Activated naive CD8-positive, alpha-beta T cell treated with anti-CD3 and anti-CD28 coated beads, Interleukin-2, amount 10 ng/mL, durations not matched to agents 7 days and 5 days (primary cell): ENCODE measurements at regions not wholly inside any gene's neighbourhood (a gene's known extent, or its start where the extent isn't known, plus 50 kb on each side); places are given as distances from the start of the nearest gene placed in this dataset.

Source experiments
- ATAC-seq: fragments of 150-1000 bp; cut with Tn5 transposase; one replicate; pipeline ENCODE4 v1.10.0; 2021; ENCODE audit warnings: low read depth, moderate library complexity
- POLR2A ChIA-PET: fragments of 350-600 bp; sonication (Branson Sonifier 250); formaldehyde crosslinking; loops from one replicate; lab custom pipeline; 2021; ENCODE audit warnings: antibody characterized with exemption; lab: Charles Lee
- DNase-seq: peaks from one replicate; pipeline ENCODE4 v3.0.0; 2021
- H3K27ac Mint-ChIP-seq: one replicate; pipeline ENCODE4 v1.8.0; 2022; ENCODE audit warnings: mild to moderate bottlenecking, mixed read lengths
- H3K27me3 Mint-ChIP-seq: one replicate; pipeline ENCODE4 v1.8.0; 2022; ENCODE audit warnings: mild to moderate bottlenecking, moderate library complexity, mixed read lengths
- H3K36me3 Mint-ChIP-seq: one replicate; pipeline ENCODE4 v1.8.0; 2021; ENCODE audit warnings: mild to moderate bottlenecking, mixed read lengths
- H3K4me1 Mint-ChIP-seq: one replicate; pipeline ENCODE4 v1.8.0; 2021; ENCODE audit warnings: mixed read lengths
- H3K4me3 Mint-ChIP-seq: one replicate; pipeline ENCODE4 v1.8.0; 2022; ENCODE audit warnings: mild to moderate bottlenecking, moderate library complexity, mixed read lengths
- H3K9me3 Mint-ChIP-seq: one replicate; pipeline ENCODE4 v1.8.0; 2021; ENCODE audit warnings: mixed read lengths

- Mint-ChIP-seq H3K4me1 (no peaks in the 10 kb centered on the region), H3K4me3 (no peak overlapping the region), H3K36me3 (no peaks in the 10 kb centered on the region), H3K27ac (no peak overlapping the region), H3K27me3 (no peaks in the 10 kb centered on the region), H3K9me3 (no peaks in the 10 kb centered on the region)
- DNase-seq: no peak
- ATAC-seq: no peak
- POLR2A ChIA-PET: no interaction called here
These were observed 694.9 kb upstream of the KLHL29 start for GRCh38 chr2:22690096-22690495.

- Mint-ChIP-seq H3K27ac (no peak overlapping the region), H3K36me3 (no peaks in the 10 kb centered on the region), H3K4me3 (no peak overlapping the region), H3K27me3 (no peaks in the 10 kb centered on the region), H3K4me1 (no peaks in the 10 kb centered on the region), H3K9me3 (no peaks in the 10 kb centered on the region)
- DNase-seq (no peak), ATAC-seq (no peak)
- POLR2A ChIA-PET: no interaction called here
These were observed 693.3 kb upstream of the KLHL29 start for GRCh38 chr2:22691666-22692065.

GRCh38 chr2:22692746-22693145 lies 692.2 kb upstream of the KLHL29 start:
- H3K4me3 Mint-ChIP-seq: no peak overlapping the region
- ATAC-seq: no peak
- H3K9me3 Mint-ChIP-seq: no peaks in the 10 kb centered on the region
- DNase-seq: no peak
- H3K36me3 Mint-ChIP-seq: no peaks in the 10 kb centered on the region
- H3K27ac Mint-ChIP-seq: no peak overlapping the region
- H3K27me3 Mint-ChIP-seq: no peaks in the 10 kb centered on the region
- POLR2A ChIA-PET: no interaction called here
- no peaks in the 10 kb centered on the region for H3K4me1 Mint-ChIP-seq

GRCh38 chr2:22694300-22694699 lies 690.7 kb upstream of the KLHL29 start:
- Mint-ChIP-seq H3K27ac (no peak overlapping the region), H3K4me3 (no peak overlapping the region), H3K36me3 (no peaks in the 10 kb centered on the region), H3K4me1 (no peaks in the 10 kb centered on the region), H3K9me3 (no peaks in the 10 kb centered on the region), H3K27me3 (no peaks in the 10 kb centered on the region)
- POLR2A ChIA-PET: no interaction called here
- no peak for ATAC-seq
- no peak for DNase-seq

- H3K4me3 Mint-ChIP-seq: no peak overlapping the region
- no peaks in the 10 kb centered on the region for H3K27me3 Mint-ChIP-seq
- no peaks in the 10 kb centered on the region for H3K4me1 Mint-ChIP-seq
- DNase-seq: no peak
- H3K36me3 Mint-ChIP-seq: no peaks in the 10 kb centered on the region
- H3K9me3 Mint-ChIP-seq: no peaks in the 10 kb centered on the region
- no peak for ATAC-seq
- POLR2A ChIA-PET: no interaction called here
- no peak overlapping the region for H3K27ac Mint-ChIP-seq
These were observed 690.1 kb upstream of the KLHL29 start for GRCh38 chr2:22694856-22695255.

GRCh38 chr2:22697054-22697788 lies 687.8 kb upstream of the KLHL29 start:
- Mint-ChIP-seq H3K36me3 (no peaks in the 10 kb centered on the region), H3K4me1 (no peaks in the 10 kb centered on the region), H3K9me3 (no peaks in the 10 kb centered on the region), H3K27ac (no peak overlapping the region), H3K4me3 (no peak overlapping the region), H3K27me3 (no peaks in the 10 kb centered on the region)
- DNase-seq (no peak), ATAC-seq (no peak)
- POLR2A ChIA-PET: no interaction called here

GRCh38 chr2:22701561-22702160 lies 683.3 kb upstream of the KLHL29 start:
- ATAC-seq (no peak), DNase-seq (no peak)
- Mint-ChIP-seq H3K27me3 (no peaks in the 10 kb centered on the region), H3K27ac (no peak overlapping the region), H3K4me1 (no peaks in the 10 kb centered on the region), H3K36me3 (no peaks in the 10 kb centered on the region), H3K9me3 (no peaks in the 10 kb centered on the region), H3K4me3 (no peak overlapping the region)
- POLR2A ChIA-PET: no interaction called here

GRCh38 chr2:22703286-22703920 lies 681.6 kb upstream of the KLHL29 start:
- no peak overlapping the region for H3K27ac Mint-ChIP-seq
- H3K9me3 Mint-ChIP-seq: no peaks in the 10 kb centered on the region
- DNase-seq (no peak), ATAC-seq (no peak)
- no peaks in the 10 kb centered on the region for H3K36me3 Mint-ChIP-seq
- no peaks in the 10 kb centered on the region for H3K4me1 Mint-ChIP-seq
- no peaks in the 10 kb centered on the region for H3K27me3 Mint-ChIP-seq
- H3K4me3 Mint-ChIP-seq: no peak overlapping the region
- POLR2A ChIA-PET: no interaction called here

- no peak for ATAC-seq
- Mint-ChIP-seq H3K27me3 (no peaks in the 10 kb centered on the region), H3K4me3 (no peak overlapping the region), H3K36me3 (no peaks in the 10 kb centered on the region), H3K9me3 (peaks cover 7% of the 10 kb centered on the region), H3K4me1 (no peaks in the 10 kb centered on the region), H3K27ac (no peak overlapping the region)
- no peak for DNase-seq
- POLR2A ChIA-PET: no interaction called here
These were observed 665.6 kb upstream of the KLHL29 start for GRCh38 chr2:22719396-22719795.

- POLR2A ChIA-PET: no interaction called here
- Mint-ChIP-seq H3K4me3 (no peak overlapping the region), H3K36me3 (no peaks in the 10 kb centered on the region), H3K27me3 (no peaks in the 10 kb centered on the region), H3K27ac (no peak overlapping the region), H3K9me3 (peaks cover 10% of the 10 kb centered on the region), H3K4me1 (no peaks in the 10 kb centered on the region)
- DNase-seq (no peak), ATAC-seq (no peak)
These were observed 655.5 kb upstream of the KLHL29 start for GRCh38 chr2:22729466-22729865.

GRCh38 chr2:22734373-22735045 lies 650.5 kb upstream of the KLHL29 start:
- POLR2A ChIA-PET: no interaction called here
- H3K4me3 Mint-ChIP-seq: no peak overlapping the region
- no peaks in the 10 kb centered on the region for H3K4me1 Mint-ChIP-seq
- DNase-seq: no peak
- H3K36me3 Mint-ChIP-seq: no peaks in the 10 kb centered on the region
- H3K27me3 Mint-ChIP-seq: no peaks in the 10 kb centered on the region
- H3K27ac Mint-ChIP-seq: no peak overlapping the region
- no peak for ATAC-seq
- H3K9me3 Mint-ChIP-seq: peaks cover 9% of the 10 kb centered on the region

GRCh38 chr2:22737144-22737543 lies 647.8 kb upstream of the KLHL29 start:
- no peak overlapping the region for H3K27ac Mint-ChIP-seq

GRCh38 chr2:22741216-22741615 lies 643.8 kb upstream of the KLHL29 start:
- H3K9me3 Mint-ChIP-seq: peaks cover 1% of the 10 kb centered on the region
- POLR2A ChIA-PET: no interaction called here
- no peak for DNase-seq
- H3K4me3 Mint-ChIP-seq: no peak overlapping the region
- no peak overlapping the region for H3K27ac Mint-ChIP-seq
- no peaks in the 10 kb centered on the region for H3K4me1 Mint-ChIP-seq
- ATAC-seq: no peak
- H3K27me3 Mint-ChIP-seq: no peaks in the 10 kb centered on the region
- H3K36me3 Mint-ChIP-seq: no peaks in the 10 kb centered on the region

More at GRCh38 chr2:22737144-22737543, 647.8 kb upstream of the KLHL29 start:
- Mint-ChIP-seq H3K9me3 (peaks cover 3% of the 10 kb centered on the region), H3K4me3 (no peak overlapping the region), H3K36me3 (no peaks in the 10 kb centered on the region), H3K27me3 (no peaks in the 10 kb centered on the region), H3K4me1 (no peaks in the 10 kb centered on the region)
- no peak for DNase-seq
- no peak for ATAC-seq
- POLR2A ChIA-PET: no interaction called here

GRCh38 chr2:22748909-22749308 lies 636.1 kb upstream of the KLHL29 start:
- Mint-ChIP-seq H3K9me3 (peaks cover 2% of the 10 kb centered on the region), H3K4me3 (no peak overlapping the region), H3K27me3 (no peaks in the 10 kb centered on the region), H3K4me1 (no peaks in the 10 kb centered on the region), H3K27ac (no peak overlapping the region), H3K36me3 (no peaks in the 10 kb centered on the region)
- no peak for DNase-seq
- POLR2A ChIA-PET: no interaction called here
- no peak for ATAC-seq
